ENCODE measurements at regions not wholly inside any gene's neighbourhood (a gene's known extent, or its start where the extent isn't known, plus 50 kb on each side); places are given as distances from the start of the nearest gene placed in this dataset.

DNA sequence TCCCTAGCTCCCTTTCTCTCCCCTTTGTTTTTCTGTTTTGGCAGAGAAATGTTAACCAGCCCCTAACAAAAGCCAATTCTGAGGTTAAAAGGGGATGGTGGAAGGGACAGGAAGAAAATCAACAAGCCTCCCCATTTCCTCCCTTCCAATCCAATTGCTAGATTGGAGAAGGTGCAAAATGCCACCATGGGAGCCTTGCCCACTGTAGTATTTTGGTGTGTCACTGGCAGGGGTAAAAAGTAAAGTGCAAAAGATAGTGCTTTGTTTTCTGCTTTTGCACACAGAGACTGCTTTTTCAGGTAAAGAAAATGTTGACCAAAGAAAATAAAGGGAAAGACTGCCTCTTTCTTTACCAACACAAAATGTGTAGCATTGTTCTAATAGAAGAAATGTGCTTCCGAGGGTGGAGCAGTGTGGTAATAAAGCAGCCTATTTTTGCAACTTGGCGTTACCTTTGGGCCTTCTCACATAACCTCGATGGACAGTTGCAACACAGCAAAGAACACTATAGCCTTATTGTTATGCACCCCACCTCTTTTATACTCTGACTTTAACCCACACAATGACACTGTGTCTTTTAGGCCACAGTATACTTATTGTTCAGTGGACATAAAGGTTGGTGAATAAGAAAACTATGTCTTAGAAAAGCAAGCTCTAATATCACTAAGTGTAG lies 861.8 kb downstream of the BCL11A start:
- peaks cover 3% of the 10 kb centered on the region; the same call in 1 of the 2 replicates for H3K9me3 ChIP-seq
- no peaks in the 10 kb centered on the region for H3K36me3 ChIP-seq
- no peaks in the 10 kb centered on the region for H3K4me1 ChIP-seq
- no peak overlapping the region for H3K9ac ChIP-seq
- H3K4me2 ChIP-seq = no peak overlapping the region
- H3K4me3 ChIP-seq = no peak overlapping the region
- H3K27ac ChIP-seq = no peak overlapping the region
- no peak for TF ChIP-seq Cebpa-rat (IDR thresholded peaks at IDR 0.05)
- H4K20me1 ChIP-seq = no peaks in the 10 kb centered on the region
- no peaks in the 10 kb centered on the region for H3K27me3 ChIP-seq

DNA sequence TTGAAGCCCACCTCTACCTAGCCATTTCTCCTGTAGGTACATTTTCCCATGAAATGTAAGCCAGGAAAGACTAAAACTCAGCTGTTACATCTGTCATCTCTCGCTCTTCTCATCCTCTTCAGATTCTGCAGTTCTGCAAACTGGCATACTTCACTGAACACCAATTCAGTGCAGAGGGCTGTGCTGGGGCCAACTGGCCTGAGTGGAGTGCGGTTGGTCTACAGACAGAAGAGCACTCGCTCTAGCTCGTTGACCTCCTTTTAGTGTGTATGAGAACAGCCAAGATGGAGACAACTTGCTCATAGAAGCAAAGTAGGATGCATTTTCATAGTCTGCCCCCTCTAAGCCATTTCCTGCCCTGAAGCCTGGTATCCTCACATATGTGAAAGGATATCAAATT lies 862.6 kb downstream of the BCL11A start:
- no peaks in the 10 kb centered on the region for H3K4me1 ChIP-seq
- no peaks in the 10 kb centered on the region for H3K36me3 ChIP-seq
- H4K20me1 ChIP-seq = no peaks in the 10 kb centered on the region
- no peak overlapping the region for H3K9ac ChIP-seq
- H3K9me3 ChIP-seq = peaks cover 3% of the 10 kb centered on the region; the same call in 1 of the 2 replicates
- TF ChIP-seq Cebpa-rat (IDR thresholded peaks at IDR 0.05) = no peak
- no peaks in the 10 kb centered on the region for H3K27me3 ChIP-seq
- H3K27ac ChIP-seq = no peak overlapping the region
- H3K4me2 ChIP-seq = no peak overlapping the region
- no peak overlapping the region for H3K4me3 ChIP-seq

GRCh38 chr2:59684771-59685166 lies 868.7 kb downstream of the BCL11A start:
- H4K20me1 ChIP-seq = no peaks in the 10 kb centered on the region

DNA sequence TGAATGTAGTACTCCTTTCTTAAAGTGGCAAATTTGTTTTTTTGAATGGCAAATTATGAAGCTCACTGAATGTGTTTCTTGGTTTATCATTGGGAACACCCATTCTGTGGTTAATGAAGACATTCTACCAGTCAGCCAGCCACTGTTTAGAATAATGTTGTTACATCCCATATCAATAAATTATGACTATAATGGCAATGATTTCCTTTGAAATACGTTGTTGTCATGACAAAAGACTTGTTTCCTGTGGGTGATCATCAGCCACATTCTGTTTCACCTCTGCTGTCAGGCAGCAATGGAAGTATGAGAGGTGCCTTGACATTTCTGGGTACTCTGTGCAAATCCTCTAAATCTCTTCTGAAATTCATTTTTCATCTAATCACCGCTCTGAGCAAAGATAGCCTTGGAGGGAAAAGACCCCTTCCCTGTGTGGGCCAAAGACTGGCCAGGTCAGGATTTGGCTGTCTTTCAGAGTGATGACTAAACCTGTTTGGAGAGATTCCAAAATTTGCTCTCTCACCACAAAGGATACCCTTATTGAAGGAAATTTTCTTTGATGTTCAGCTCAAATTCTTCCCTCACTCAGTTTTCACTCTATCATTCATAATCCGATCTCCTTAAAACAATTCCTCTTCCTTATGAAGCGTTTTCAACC lies 869.2 kb downstream of the BCL11A start:
- H3K4me3 ChIP-seq = no peak overlapping the region
- no peaks in the 10 kb centered on the region for H3K27me3 ChIP-seq
- no peaks in the 10 kb centered on the region for H3K4me1 ChIP-seq
- no peaks in the 10 kb centered on the region for H3K9me3 ChIP-seq
- TF ChIP-seq Cebpa-rat (IDR thresholded peaks at IDR 0.05) = no peak
- no peak overlapping the region for H3K9ac ChIP-seq
- H3K27ac ChIP-seq = no peak overlapping the region
- H3K36me3 ChIP-seq = no peaks in the 10 kb centered on the region
- H3K4me2 ChIP-seq = no peak overlapping the region
- no peaks in the 10 kb centered on the region for H4K20me1 ChIP-seq

More at GRCh38 chr2:59684771-59685166, 868.7 kb downstream of the BCL11A start:
- Histone ChIP-seq H3K4me3 (no peak overlapping the region), H3K9me3 (no peaks in the 10 kb centered on the region), H3K36me3 (no peaks in the 10 kb centered on the region), H3K27ac (no peak overlapping the region), H3K9ac (no peak overlapping the region), H3K4me1 (no peaks in the 10 kb centered on the region), H3K27me3 (no peaks in the 10 kb centered on the region), H3K4me2 (no peak overlapping the region)
- no peak for TF ChIP-seq Cebpa-rat (IDR thresholded peaks at IDR 0.05)

DNA sequence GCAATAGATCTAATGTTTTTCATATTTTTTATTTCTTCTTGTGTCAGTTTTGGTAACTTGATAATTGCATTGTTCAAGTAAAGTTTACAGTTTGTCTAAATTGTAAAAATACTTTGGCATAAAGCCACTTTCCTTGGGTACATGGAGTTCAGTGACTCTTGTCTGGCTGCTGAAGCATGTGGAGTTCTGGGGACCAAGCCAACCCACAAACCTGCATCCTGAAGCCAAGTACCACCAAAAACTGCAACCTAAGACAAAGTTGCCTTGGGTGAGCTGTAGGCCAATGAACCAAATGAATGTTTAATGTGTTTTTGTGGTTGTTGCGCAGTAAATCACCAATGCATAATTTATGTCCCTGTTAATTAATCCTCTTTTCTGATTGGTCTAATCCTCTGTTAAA lies 872.6 kb downstream of the BCL11A start:
- no peak overlapping the region for H3K9ac ChIP-seq
- no peak overlapping the region for H3K27ac ChIP-seq
- TF ChIP-seq Cebpa-rat (IDR thresholded peaks at IDR 0.05) = no peak
- H4K20me1 ChIP-seq = no peaks in the 10 kb centered on the region
- no peak overlapping the region for H3K4me3 ChIP-seq
- H3K4me1 ChIP-seq = no peaks in the 10 kb centered on the region
- H3K27me3 ChIP-seq = no peaks in the 10 kb centered on the region
- no peaks in the 10 kb centered on the region for H3K36me3 ChIP-seq
- no peak overlapping the region for H3K4me2 ChIP-seq
- H3K9me3 ChIP-seq = no peaks in the 10 kb centered on the region

DNA sequence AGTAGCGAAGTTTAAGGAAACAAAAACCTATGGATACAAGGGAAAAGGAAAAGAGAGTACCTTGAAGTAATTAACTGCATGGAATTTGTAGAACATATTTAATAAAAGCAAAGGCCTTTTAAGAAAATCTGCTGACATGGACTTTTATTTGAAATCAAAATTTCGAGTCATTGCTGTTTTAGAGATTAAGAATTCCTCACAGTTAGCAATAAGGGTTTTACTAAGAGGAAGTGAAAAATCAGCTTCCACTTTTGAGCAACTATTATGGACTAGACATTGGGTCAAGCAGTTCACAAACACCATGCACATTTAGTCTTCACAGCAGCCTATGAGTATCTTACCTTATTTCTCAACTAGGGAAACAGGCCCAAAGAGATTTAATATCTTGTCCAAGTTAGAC lies 876.3 kb downstream of the BCL11A start:
- TF ChIP-seq Cebpa-rat (IDR thresholded peaks at IDR 0.05) = no peak
- H4K20me1 ChIP-seq = no peaks in the 10 kb centered on the region

GRCh38 chr2:59674100-59674499 lies 879.4 kb downstream of the BCL11A start:
- Histone ChIP-seq H3K4me3 (no peak overlapping the region), H3K27me3 (no peaks in the 10 kb centered on the region), H3K9ac (no peak overlapping the region), H4K20me1 (no peaks in the 10 kb centered on the region), H3K27ac (no peak overlapping the region), H3K9me3 (no peaks in the 10 kb centered on the region), H3K4me2 (no peak overlapping the region), H3K4me1 (no peaks in the 10 kb centered on the region), H3K36me3 (no peaks in the 10 kb centered on the region)
- TF ChIP-seq Cebpa-rat (IDR thresholded peaks at IDR 0.05) = no peak

More for the DNA sequence above, 876.3 kb downstream of the BCL11A start:
- H3K36me3 ChIP-seq = no peaks in the 10 kb centered on the region
- no peak overlapping the region for H3K9ac ChIP-seq
- no peak overlapping the region for H3K4me2 ChIP-seq
- no peaks in the 10 kb centered on the region for H3K4me1 ChIP-seq
- no peaks in the 10 kb centered on the region for H3K27me3 ChIP-seq
- H3K27ac ChIP-seq = no peak overlapping the region
- no peaks in the 10 kb centered on the region for H3K9me3 ChIP-seq
- no peak overlapping the region for H3K4me3 ChIP-seq

- Histone ChIP-seq H3K9ac (no peak overlapping the region), H3K36me3 (no peaks in the 10 kb centered on the region), H3K4me2 (no peak overlapping the region), H3K27me3 (no peaks in the 10 kb centered on the region), H3K27ac (no peak overlapping the region), H4K20me1 (no peaks in the 10 kb centered on the region), H3K4me1 (no peaks in the 10 kb centered on the region), H3K4me3 (no peak overlapping the region), H3K9me3 (no peaks in the 10 kb centered on the region)
- TF ChIP-seq Cebpa-rat (IDR thresholded peaks at IDR 0.05) = no peak
These were observed 888.4 kb downstream of the BCL11A start for GRCh38 chr2:59665021-59665420.

DNA sequence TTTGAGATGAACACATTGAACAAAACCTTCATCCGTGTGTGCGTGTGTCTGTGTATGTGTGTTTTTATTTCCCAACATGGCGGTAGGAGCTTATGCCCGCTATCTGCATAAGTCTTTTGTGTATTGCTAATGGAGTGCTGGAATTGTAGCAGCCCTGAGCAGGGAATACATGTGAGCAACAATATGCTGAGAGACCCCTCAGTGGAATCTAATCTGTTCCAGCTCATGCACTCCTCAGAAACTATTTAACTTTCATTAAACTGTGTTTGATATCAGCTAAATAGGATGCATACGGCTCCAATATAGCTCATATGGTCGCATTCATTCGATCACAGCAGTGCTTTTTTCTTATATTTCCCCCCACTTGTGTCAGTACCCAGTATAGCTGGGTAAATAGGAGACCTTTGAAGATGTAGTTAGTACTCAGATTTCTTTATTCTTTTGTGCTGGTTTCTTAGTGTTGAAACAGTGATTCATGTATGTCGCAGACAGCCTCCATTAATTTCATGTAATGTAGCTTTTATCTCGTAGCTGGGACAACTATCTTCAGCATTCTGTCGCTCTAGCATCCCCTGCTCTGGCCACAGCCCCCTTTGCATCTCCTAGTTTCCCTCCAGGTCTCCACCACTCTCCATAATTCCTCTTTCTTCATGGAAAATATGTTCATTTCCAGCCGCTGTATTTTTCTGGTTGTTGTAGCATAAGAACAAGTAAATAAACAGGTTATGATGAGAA lies 891.2 kb downstream of the BCL11A start:
- H3K27me3 ChIP-seq = no peaks in the 10 kb centered on the region
- no peaks in the 10 kb centered on the region for H4K20me1 ChIP-seq
- H3K36me3 ChIP-seq = no peaks in the 10 kb centered on the region
- H3K4me2 ChIP-seq = no peak overlapping the region
- no peak overlapping the region for H3K27ac ChIP-seq
- no peak overlapping the region for H3K4me3 ChIP-seq
- no peaks in the 10 kb centered on the region for H3K9me3 ChIP-seq
- no peak overlapping the region for H3K9ac ChIP-seq
- TF ChIP-seq Cebpa-rat (IDR thresholded peaks at IDR 0.05) = no peak
- H3K4me1 ChIP-seq = no peaks in the 10 kb centered on the region

DNA sequence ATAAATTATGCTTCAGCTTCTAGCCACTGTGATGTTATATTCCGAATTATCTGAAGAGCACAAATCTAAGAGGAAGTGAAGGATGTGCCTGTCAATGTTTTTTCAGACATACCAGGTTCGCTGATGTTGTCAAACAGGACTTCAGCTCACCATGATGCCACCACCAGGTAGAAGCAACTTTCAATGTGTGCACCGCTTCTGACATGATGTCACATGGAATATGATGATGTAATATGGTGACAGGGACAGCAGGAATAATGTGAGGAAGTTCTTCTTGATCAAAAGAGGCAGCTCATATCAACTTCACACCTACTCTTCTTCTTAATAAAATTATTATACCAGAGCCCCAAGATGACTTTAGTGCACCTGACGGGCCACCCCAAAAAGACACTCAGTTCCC lies 893.2 kb downstream of the BCL11A start:
- Histone ChIP-seq H4K20me1 (no peaks in the 10 kb centered on the region), H3K27me3 (no peaks in the 10 kb centered on the region), H3K36me3 (no peaks in the 10 kb centered on the region), H3K4me1 (no peaks in the 10 kb centered on the region), H3K9ac (no peak overlapping the region), H3K4me3 (no peak overlapping the region), H3K27ac (no peak overlapping the region), H3K9me3 (no peaks in the 10 kb centered on the region), H3K4me2 (no peak overlapping the region)
- TF ChIP-seq Cebpa-rat (IDR thresholded peaks at IDR 0.05) = no peak
